SKM-1 treated with dmso at 0.1 percent for 144 hours (cell line): ENCODE measurements at regions not wholly inside any gene's neighbourhood (a gene's known extent, or its start where the extent isn't known, plus 50 kb on each side); places are given as distances from the start of the nearest gene placed in this dataset.

Source experiments
- DNase-seq: peaks from one replicate; lab custom pipeline; 2025; ENCODE audit not compliant: unreplicated experiment; lab: John Stamatoyannopoulos, UW

DNA sequence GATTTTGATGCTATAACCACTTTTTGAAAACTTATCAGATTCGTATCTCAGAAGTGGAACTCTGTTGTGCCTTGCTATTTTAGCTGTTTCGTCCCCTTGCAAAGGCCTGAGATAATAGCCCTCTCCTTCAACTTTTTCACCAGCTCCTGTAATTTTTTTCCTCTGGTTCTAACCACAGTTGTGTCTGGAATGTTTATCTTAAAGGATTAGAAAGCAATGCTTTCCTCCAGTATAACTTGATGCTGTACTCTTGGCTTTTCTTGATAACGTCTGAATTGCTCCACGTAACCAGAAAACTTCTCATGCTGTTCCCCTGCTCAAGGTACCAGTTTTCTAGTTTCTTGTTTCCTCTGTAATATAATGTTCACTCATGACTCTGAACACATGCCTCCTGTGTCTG is 209.4 kb downstream of the DTWD2 start:
- no peak for DNase-seq

DNA sequence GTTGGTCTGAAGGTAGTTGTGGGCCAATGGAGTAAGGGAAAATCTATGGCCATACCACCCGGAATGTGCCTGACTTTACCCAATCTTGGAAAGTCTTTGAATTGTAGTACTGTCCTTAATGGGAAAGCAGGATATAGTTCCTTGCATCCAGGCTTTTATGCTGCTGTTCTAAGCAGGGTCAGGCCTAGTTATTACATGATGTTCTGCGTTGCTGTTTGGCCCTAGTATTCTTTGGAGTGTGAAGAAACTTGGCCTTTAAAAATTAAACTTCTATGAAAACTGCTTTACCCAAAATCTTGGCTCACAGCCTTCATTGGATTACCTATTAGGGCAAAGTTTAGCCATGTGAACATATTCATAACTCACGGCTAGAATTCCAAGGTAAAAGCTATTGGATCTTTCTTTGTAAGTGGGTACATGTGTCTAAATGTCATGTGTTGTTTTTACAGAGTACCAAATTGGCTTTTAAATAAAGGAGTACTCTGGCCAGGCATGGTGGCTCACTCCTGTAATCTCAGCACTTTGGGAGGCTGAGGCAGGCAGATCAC is 211.1 kb downstream of the DTWD2 start:
- no peak for DNase-seq

DNA sequence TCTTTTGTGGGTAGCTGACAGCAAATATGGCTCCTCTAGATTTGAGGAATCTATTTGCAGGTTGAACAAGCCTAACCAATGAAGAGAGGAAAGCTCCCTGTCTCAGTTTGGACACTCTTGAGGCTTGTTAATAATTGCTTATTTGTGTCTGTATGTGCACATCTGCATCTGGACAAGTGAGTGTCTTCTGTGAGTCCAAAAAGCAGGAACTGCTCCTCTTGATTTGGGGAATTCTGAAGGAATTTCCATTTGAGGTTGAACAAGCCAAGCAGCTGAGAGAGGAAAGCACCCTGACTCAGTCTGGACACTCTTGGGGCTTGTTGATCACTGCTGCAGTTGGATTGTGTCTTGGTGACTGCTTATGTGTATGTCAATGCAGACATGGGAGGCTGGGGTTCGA is 211.6 kb downstream of the DTWD2 start:
- DNase-seq: no peak

DNA sequence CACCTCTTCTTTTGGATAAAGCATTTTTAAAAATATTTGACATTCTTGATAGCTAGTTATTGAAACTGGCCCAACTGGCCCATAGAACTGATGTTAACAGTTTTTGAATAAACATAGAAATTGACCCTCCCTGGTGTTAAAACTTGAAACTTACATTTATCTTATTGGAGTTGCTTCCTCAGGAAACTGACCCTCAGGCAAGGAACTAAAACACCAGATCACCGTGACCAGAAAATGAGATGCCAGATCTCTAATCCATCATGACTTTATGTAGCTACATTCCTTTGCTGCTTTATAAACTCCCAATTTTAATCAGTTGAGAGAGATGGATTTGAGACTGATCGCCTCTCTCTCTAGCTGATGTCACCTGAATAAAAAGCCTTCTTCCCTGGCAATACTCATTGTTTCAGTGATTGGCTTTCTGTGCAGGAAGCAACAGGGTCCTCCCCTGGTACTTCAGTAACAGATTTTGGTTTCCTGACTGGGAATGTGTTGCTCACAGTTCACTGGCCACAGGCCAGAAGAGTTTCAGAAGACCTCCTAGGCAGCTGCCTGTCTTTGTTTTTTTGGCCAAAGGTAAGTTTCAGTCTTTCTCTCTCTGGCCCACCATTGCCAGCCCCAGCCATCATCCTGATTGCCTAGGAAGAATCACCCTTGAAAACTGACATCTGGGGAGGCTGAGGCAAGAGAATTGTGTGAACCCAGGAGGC is 212.4 kb downstream of the DTWD2 start:
- no peak for DNase-seq

- no peak for DNase-seq
Measured at GRCh38 chr5:118768607-118769175, 219.7 kb downstream of the DTWD2 start.

- DNase-seq: no peak
Measured at GRCh38 chr5:118762291-118762690, 226.1 kb downstream of the DTWD2 start.

GRCh38 chr5:118761814-118762213 is 226.5 kb downstream of the DTWD2 start:
- DNase-seq: no peak

- no peak for DNase-seq
Measured at GRCh38 chr5:118752969-118753368, 235.4 kb downstream of the DTWD2 start.

DNA sequence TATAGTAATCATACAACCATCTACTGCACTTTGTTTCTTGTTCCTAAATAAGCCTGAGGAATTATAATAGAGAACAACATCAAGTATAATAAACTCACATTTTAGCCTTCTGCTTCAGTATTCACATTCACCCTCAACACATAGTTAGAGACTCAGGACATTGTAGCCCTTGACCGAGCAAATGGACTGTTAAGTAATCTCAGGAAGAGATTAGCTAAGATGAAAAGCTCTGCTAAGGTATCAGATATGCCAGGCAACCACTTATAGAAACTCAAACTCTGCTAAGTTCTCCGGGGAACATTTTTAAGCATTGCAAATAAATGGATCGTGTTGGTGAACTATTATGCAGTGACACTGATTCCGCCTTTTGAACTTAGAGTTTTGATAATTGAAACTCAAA is 252.0 kb downstream of the DTWD2 start:
- no peak for DNase-seq

- no peak for DNase-seq
Measured at GRCh38 chr5:118733394-118733793, 255.0 kb downstream of the DTWD2 start.

- no peak for DNase-seq
Measured at GRCh38 chr5:118728191-118728590, 260.2 kb downstream of the DTWD2 start.

DNA sequence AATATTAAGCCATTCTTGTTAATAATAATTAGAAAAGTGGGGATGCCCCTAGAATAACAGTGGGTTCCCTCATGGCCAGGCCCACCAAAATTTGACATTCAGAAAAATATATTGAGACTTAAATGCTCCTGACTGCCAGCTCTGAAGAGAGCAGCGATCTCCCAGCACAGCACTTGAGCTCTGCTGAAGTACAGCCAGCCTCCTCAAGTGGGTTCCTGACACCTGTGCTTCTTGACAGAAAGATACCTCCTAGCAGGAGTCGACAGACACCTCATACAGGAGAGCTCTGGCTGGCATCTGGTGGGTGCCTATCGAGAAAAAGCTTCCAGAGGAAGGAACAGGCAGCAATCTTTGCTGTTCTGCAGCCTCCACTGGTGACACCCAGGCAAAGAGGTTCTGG is 261.5 kb downstream of the DTWD2 start:
- no peak for DNase-seq

DNA sequence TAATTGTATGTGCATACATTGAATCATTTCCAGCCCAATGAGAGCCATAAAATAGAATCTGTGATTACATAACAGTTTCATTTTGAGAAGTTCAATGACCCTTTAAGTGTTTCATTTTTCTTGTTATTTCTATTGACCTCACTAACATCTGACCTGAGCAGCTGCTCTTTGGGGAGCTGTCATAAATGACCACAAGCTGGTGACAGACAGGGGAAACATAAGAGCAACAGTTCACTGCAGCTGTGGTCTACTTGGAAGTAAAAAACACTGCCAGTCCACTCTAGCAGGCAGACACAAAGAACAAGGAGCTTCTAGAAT is 265.4 kb downstream of the DTWD2 start:
- no peak for DNase-seq

GRCh38 chr5:118722122-118723020 is 266.0 kb downstream of the DTWD2 start:
- DNase-seq: no peak

- no peak for DNase-seq
Measured at GRCh38 chr5:118711727-118712126, 276.6 kb downstream of the DTWD2 start.

DNA sequence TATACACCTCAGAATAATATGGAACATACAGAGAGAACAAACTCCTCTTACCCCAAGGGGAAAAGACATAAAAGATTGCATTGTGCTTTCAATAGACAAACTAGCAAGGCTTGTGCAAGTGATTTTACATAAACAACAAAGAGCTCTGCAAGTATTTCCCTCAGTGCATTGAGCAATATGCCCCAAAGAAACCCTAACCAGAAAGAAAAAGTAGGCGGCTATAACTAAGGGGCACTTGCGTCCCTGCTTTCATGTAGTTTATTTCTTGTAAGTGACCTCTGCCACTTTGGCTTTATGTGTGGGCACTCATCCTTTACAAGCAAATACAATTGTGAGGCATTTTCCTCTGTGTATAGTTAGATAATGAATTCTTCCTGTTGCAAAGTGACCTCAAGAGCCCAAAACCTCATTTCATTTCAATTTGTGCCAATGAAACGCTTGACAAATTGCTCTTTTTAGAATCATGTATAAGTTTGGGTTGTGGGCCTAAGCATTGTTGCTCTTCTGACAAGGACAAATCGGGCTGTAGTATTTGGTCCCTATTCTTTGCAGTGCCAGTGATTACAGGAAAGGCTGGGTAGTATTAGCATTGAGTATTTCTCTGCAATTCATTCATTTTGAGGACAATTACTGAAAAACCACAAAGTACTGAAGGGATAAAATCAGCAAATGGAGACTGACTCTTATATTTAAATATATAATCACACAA is 282.2 kb downstream of the DTWD2 start:
- no peak for DNase-seq

DNA sequence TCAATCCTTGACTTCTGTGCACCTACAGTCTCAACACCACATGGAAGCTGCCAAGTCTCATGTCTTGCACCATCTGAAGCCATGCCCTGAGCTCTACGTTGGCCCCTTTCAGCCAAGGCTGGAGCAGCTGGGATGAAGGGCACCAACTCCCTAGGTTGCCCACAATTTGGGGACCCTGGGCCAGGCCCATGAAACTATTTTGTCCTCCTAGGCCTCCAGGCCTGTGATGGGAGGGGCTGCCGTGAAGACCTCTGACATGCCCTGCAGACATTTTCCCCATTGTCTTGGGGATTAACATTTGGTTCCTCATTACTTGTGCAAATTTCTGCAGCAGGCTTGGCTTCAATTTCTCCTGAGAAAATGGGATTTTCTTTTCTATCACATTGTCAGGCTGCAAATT is 285.1 kb downstream of the DTWD2 start:
- no peak for DNase-seq

- no peak for DNase-seq
Measured at GRCh38 chr5:118701791-118702190, 286.6 kb downstream of the DTWD2 start.

GRCh38 chr5:118700510-118700909 is 287.8 kb downstream of the DTWD2 start:
- DNase-seq: no peak

- DNase-seq: no peak
Measured at GRCh38 chr5:118698774-118699173, 289.6 kb downstream of the DTWD2 start.

GRCh38 chr5:118696076-118696475 is 292.3 kb downstream of the DTWD2 start:
- DNase-seq: no peak
